ENCODE measurements at regions not wholly inside any gene's neighbourhood (a gene's known extent, or its start where the extent isn't known, plus 50 kb on each side); places are given as distances from the start of the nearest gene placed in this dataset.

DNA sequence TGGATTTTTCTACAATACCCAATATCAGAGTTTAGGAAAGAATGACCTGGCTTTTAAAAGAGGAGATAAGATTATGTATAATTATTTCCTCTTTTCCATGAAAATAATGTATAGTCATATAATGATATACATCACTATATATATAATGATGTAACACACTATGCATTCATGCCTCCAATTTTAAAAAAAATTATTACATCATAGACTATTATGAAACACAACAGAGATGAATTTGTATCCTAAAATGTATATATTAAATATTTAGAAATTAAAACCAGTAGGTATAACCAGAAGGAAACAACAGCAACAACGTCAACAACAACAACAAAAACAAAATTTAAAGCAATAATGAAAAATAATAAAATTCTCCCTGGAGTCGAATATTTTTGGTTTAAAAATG, 1856.5 kb upstream of the CDH6 start:
- TF ChIP-seq, protein P1, sequence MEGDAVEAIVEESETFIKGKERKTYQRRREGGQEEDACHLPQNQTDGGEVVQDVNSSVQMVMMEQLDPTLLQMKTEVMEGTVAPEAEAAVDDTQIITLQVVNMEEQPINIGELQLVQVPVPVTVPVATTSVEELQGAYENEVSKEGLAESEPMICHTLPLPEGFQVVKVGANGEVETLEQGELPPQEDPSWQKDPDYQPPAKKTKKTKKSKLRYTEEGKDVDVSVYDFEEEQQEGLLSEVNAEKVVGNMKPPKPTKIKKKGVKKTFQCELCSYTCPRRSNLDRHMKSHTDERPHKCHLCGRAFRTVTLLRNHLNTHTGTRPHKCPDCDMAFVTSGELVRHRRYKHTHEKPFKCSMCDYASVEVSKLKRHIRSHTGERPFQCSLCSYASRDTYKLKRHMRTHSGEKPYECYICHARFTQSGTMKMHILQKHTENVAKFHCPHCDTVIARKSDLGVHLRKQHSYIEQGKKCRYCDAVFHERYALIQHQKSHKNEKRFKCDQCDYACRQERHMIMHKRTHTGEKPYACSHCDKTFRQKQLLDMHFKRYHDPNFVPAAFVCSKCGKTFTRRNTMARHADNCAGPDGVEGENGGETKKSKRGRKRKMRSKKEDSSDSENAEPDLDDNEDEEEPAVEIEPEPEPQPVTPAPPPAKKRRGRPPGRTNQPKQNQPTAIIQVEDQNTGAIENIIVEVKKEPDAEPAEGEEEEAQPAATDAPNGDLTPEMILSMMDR (IDR thresholded peaks at IDR 0.05; ENCODE audit: low read depth, low read length) = no peak
- no peak for TF ChIP-seq EZH2phosphoT487 (IDR thresholded peaks at IDR 0.05; ENCODE audit: low read depth)

Measured in OCI-LY3 (cell line).